Upper lobe of left lung (tissue), 4 donors: ENCODE measurements at regions not wholly inside any gene's neighbourhood (a gene's known extent, or its start where the extent isn't known, plus 50 kb on each side); places are given as distances from the start of the nearest gene placed in this dataset.
"Not testable (repeated sequence)": the region's sequence is repeated elsewhere in the genome, so short reads cannot be mapped to it uniquely, and the experiment has no call there.

Experiments used
- CTCF ChIP-seq, 6 experiments: fragments of 450-650 bp in 4 of 6; fragments of 200-600 bp in 2 of 6; sonication (generic) in 2 of 6; IDR thresholded peaks; one replicate each; pipeline ENCODE4 v1.5.1; 2016 to 2019; ENCODE audit warnings: antibody characterized with exemption in 6 of 6
- POLR2A ChIP-seq, 4 donors: fragments of 450-650 bp; IDR thresholded peaks; one replicate each; pipeline ENCODE4 v1.5.1; 2016 to 2017; ENCODE audit warnings: antibody characterized with exemption in 4 of 4, mild to moderate bottlenecking in 2 of 4

GRCh38 chr21:8998480-8998879 lies 1522.9 kb upstream of the TPTE start:
- not testable (repeated sequence) for TF ChIP-seq CTCF, POLR2A (IDR thresholded peaks at IDR 0.05)
